ENCODE measurements at regions not wholly inside any gene's neighbourhood (a gene's known extent, or its start where the extent isn't known, plus 50 kb on each side); places are given as distances from the start of the nearest gene placed in this dataset.
"Not testable (repeated sequence)": the region's sequence is repeated elsewhere in the genome, so short reads cannot be mapped to it uniquely, and the experiment has no call there.

GRCh38 chr9:67726213-67726988, 132.3 kb upstream of the ANKRD20A1 start:
- H3K36me3 ChIP-seq; H3K27ac ChIP-seq; H3K27me3 ChIP-seq (replicated peaks in 1 of 7); H3K9me3 ChIP-seq; intact Hi-C loops (cut with DNase I; ENCODE audit: low total_unique reads); H3K4me1 ChIP-seq: not testable (repeated sequence)
- peak overlapping the region in 4 of 8 donors; percentile 22 to 59 (median 28) for H3K4me3 ChIP-seq
- peak in 1 of 3 donors; percentile 42 for TF ChIP-seq POLR2AphosphoS5 (IDR thresholded peaks at IDR 0.05)
- 0 to 7% (median 3%) methylated on average over 4 to 24 of the region's 58 CpGs; no CpG with 5 or more reads in 1 of the 5 donors for WGBS, 5 donors
- peak; percentile 72 for DNase-seq

- not testable (repeated sequence) for H3K27me3 ChIP-seq (replicated peaks in 1 of 7); DNase-seq
- WGBS, 5 donors = 29 to 63% (median 38%) methylated on average over 1 to 2 of the region's 4 CpGs
Observed at GRCh38 chr9:67763133-67763532, 95.6 kb upstream of the ANKRD20A1 start.

GRCh38 chr9:67771807-67772206, 86.9 kb upstream of the ANKRD20A1 start:
- 74 to 100% (median 80%) methylated on average over 2 of the region's 3 CpGs for WGBS, 5 donors
- H3K36me3 ChIP-seq = not testable (repeated sequence)

More at GRCh38 chr9:67763133-67763532, 95.6 kb upstream of the ANKRD20A1 start:
- H3K9me3 ChIP-seq; H3K36me3 ChIP-seq; intact Hi-C loops (cut with DNase I; ENCODE audit: low total_unique reads); H3K4me1 ChIP-seq; H3K4me3 ChIP-seq; H3K27ac ChIP-seq: not testable (repeated sequence)

GRCh38 chr9:67800170-67800569, 58.6 kb upstream of the ANKRD20A1 start:
- H3K4me1 ChIP-seq; H3K9me3 ChIP-seq; intact Hi-C loops (cut with DNase I; ENCODE audit: low total_unique reads); H3K36me3 ChIP-seq; H3K27me3 ChIP-seq (replicated peaks in 1 of 7); H3K27ac ChIP-seq; H3K4me3 ChIP-seq: not testable (repeated sequence)
- 80 to 91% (median 85%) methylated on average over 3 to 6 of the region's 7 CpGs for WGBS, 5 donors
- peak; percentile 34 for DNase-seq

More at GRCh38 chr9:67771807-67772206, 86.9 kb upstream of the ANKRD20A1 start:
- DNase-seq; H3K4me3 ChIP-seq; intact Hi-C loops (cut with DNase I; ENCODE audit: low total_unique reads); H3K27ac ChIP-seq; H3K27me3 ChIP-seq (replicated peaks in 1 of 7); H3K9me3 ChIP-seq; H3K4me1 ChIP-seq: not testable (repeated sequence)

Small RNA genes in the stretch of these regions (small RNA-seq; reads per million reads assigned to genes)
- gene AL627230.1 = 0 reads per million in 4 donors
- gene AL627230.3 = 0 reads per million in 4 donors
- gene AL627230.5 = 0 reads per million in 4 donors
- gene AL627230.6 = 0 reads per million in 4 donors
- gene AL627230.8 = 0 reads per million in 4 donors
- 0 reads per million in 4 donors for gene FAM27B
- 0 reads per million in 4 donors for gene RF00156
- 0 reads per million in 4 donors for gene RN7SL787P

All from spleen (tissue), 11 donors.